NCI-H2171 (cell line): ENCODE measurements at regions not wholly inside any gene's neighbourhood (a gene's known extent, or its start where the extent isn't known, plus 50 kb on each side); places are given as distances from the start of the nearest gene placed in this dataset.
A peak's percentile ranks its signal among the peaks of the same experiment; 100 is the strongest.
"Not testable (repeated sequence)": the region's sequence is repeated elsewhere in the genome, so short reads cannot be mapped to it uniquely, and the experiment has no call there.

ENCODE experiments used
- DNase-seq: peaks from one replicate; lab custom pipeline; 2025; lab: John Stamatoyannopoulos, UW

DNA sequence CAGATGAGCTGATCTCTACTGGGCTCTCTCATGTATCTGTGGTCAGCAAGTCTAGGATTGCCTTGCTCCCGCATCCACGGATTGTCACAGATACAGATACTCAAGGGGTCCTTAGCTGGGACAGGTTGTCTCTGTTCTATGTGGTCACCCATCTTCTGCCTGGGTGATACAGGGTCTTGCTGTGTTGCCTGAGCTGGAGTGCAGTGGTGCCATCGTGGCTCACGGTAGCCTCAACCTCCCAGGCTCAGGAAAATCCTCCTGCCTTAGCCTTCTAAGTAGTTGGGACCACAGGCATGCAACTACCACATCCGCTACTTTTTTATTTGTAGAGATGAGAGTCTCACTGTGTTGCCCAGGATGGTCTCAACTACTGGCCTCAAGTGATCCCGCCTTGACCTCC is 72.5 kb upstream of the ZNF217 start:
- no peak for DNase-seq

DNA sequence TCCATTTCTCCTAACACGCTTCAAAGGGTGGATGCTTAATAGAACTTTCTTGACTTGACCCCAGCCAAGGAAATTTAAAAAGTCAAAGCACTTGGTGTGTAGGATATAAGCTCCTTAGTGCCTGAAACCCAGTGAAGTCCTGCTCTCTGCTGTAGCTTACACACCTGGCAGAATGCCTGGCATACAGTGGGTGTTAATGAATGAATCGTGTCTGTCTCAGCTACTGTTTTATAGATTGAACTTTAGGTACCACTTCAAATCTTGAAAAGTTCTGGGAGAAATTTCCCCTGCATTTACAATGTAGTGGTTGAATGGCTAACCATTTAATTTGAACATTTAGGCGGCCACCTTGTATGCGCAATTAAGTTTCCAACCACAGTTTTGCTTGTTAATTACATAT is 70.5 kb upstream of the ZNF217 start:
- DNase-seq, result peak; percentile 34

DNA sequence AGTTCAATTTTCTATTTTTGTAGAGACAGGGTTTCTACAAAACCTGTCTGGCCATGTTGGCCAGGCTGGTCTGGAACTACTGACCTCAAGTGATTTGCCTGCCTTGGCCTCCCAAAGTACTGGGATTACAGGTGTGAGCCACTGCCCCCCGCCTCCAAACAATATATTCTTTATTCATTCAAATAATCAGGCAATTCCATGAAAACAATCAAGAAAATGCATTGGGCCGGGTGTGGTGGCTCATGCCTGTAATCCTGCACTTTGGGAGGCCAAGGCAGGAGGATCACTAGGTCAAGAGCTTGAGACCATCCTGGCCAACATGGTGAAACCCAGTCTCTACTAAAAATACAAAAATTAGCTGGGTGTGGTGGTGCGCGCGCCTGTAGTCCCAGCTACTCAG is 69.9 kb upstream of the ZNF217 start:
- not testable (repeated sequence) for DNase-seq

DNA sequence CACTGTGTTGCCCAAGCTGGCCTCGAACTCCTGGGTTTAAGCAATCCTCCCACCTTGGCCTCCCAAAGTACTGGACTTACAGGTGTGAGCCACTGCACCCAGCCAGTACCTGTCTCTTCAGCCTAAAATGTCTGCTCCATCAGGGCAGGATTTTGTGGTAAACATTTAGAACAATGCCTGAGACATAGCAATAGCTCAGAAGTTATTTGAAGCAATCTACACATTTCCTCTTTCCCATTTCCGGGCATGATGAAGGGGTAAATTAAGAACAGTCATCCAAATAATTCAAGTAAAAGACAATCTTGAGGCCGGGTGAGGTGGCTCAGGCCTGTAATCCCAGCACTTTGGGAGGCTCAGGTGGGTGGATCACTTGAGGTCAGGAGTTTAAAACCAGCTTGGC is 69.0 kb upstream of the ZNF217 start:
- no peak for DNase-seq

DNA sequence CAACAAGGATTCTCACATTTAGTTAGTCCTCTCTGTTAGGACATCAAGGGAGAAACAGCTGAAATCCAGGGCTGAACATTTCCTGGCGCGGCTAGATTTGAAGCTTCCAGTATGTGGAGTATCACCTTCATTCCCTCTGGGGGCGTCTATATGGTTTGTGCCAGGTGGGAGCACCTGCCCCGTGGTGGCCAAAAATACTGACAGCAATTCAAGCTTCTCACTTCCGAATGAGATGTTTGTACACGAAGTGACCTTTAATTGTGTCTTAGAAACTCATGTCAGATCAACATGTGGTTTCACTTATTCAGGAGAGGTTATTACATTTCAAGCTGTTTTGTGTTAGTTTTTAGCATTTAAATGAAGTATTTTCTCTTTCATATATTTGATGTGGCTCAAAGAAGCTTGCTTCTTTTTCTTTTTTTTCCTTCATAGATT is 67.3 kb upstream of the ZNF217 start:
- no peak for DNase-seq

DNA sequence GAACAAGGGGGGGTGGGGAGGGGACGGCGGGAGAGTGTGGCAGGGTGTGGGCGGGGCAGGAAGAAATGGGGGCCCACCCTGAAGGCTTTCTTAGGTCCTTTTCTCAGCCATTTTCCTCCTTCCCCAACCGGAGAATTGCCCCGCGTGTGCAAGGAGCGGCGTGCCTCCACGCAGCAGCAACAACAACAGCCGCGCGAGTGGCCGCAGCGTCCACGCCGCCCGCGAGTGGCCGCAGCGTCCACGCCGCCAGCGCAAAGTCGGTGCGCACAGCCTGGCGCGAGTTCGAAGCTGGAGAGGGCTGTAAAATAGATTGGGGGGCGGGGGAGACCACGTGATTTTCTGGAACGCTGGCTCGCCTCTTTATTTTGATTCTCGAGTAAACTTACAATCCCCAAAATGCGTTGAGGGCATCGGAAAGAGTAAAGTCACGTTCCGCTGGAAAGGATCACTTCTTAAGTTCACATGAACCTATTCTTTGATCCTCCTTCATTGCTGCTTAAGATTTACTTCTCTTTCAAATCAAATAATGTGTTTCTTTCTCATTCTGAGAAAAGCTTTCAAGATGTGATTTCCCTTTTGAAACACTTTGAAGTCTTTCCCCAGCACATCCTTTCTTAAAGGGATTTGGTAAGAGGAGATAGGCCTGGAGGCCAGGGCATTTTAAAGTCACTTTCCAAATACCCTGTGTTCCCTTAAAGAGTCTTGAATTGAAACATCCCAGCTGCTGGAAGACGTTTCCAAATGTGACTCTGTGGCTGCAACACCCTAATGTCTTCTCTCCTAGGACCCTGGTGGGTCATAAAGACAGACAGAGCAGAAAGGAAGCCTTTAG is 66.7 kb upstream of the ZNF217 start:
- no peak for DNase-seq

DNA sequence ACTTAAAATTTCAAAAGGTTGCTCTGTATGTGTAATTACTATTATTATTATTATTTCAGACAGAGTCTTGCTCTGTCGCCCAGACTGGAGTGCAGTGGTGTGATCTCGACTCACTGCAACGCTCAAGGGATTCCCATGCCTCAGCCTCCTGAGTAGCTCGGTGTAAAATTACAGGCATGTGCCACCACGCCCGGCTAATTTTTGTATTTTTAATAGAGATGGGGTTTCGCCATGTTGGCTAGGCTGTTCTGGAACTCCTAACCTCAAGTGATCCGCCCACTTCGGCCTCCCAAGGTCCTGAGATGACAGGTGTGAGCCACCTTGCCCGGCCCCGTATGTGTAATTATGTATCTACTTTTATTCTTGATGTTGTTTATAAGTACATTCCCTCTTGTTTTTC is 65.3 kb upstream of the ZNF217 start:
- peak; percentile 79 for DNase-seq

DNA sequence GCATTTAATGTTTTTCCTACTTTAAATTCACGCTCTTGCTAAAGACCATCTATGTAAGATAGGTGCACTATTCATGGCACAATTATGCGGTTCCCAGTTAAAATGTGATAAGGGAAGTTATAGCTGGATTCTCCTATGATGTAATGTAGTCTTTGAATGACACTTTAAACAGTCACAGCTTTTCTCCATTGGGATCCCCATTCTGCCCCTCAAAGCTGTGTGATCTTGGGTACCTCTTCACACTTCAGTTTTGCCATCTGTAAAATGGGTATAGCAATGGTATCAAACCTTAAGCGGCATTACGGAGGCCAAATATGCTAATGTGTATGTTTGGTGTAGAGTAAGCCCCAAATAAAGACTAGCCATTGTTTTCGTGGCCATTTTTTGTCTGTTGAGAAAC is 64.7 kb upstream of the ZNF217 start:
- DNase-seq, result no peak

DNA sequence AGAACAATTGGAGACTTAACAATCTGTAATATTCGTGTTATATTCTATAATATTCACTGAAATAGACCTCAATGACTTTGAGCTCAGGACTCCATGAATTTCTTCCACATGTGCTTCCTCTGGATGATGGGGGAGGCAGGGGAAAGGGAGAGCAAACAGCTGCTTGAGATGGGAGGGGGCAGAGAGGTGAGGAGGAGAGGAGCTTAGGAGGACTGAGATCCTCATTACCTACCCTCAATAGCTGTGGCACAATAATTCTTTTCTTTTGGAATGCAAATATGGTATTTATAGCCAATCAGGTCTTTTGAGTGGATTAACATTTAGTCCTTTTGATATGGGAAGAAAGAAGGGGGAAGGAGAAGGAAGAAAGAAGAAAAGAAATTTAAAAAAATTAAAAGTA is 64.1 kb upstream of the ZNF217 start:
- DNase-seq, result no peak

DNA sequence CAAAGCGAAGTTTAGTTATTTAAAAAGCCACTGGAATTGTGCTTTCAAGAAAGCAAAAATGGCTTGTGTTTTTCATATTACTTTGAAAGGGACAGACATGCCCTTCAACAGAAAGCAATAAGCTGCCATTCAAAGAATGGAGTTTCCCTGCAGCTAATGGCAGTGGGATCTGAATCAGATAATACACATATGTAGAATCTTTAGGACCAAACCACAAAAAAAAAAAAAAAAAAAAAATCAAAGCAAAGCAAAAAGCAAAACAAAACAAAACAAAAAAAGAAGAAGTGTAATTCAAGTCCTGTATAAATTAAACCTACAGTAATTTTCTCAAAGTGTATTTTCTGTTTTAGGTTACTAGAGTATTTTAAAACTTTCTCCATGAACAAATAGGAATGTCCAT is 63.6 kb upstream of the ZNF217 start:
- no peak for DNase-seq

DNA sequence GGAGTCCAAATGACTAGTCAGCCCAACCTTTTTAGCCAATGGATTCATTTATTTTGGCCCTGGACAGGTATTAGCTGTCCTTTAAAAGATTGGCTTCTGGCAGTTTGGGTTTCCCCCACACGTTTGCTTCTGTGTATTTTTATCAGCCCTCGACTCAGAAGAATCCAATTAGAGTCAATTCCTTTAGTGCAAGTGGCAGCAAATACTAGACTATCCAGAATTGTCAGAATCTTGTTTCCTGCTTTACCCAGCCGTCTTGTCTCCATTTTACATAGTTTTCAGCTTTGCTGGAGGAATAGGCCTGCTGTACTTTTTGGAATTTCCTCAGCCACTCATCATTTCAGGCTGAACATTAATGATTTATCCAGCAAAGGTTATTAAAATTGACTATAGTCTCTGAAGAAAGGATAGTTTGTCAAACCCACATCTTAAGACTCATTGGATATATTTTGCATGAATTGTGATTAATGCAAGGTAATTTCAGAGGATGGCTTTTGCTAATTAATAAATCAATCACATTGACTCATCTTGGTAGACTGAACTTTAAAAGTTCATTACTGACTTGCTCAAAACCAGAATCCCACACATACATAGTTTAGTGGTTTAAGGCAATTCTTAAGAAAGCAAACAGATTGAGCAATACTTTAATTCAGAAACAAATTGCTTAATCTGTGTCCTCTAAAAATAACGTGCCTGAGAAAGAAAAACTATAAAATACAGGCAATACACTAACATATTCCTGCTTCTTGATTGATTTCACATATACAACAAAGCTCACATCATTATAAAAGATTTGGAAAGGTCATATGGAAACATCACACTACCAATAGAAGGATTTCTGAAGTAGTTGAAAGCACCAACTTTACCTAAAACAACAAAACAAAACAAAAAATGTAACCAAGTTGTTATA is 62.9 kb upstream of the ZNF217 start:
- no peak for DNase-seq

DNA sequence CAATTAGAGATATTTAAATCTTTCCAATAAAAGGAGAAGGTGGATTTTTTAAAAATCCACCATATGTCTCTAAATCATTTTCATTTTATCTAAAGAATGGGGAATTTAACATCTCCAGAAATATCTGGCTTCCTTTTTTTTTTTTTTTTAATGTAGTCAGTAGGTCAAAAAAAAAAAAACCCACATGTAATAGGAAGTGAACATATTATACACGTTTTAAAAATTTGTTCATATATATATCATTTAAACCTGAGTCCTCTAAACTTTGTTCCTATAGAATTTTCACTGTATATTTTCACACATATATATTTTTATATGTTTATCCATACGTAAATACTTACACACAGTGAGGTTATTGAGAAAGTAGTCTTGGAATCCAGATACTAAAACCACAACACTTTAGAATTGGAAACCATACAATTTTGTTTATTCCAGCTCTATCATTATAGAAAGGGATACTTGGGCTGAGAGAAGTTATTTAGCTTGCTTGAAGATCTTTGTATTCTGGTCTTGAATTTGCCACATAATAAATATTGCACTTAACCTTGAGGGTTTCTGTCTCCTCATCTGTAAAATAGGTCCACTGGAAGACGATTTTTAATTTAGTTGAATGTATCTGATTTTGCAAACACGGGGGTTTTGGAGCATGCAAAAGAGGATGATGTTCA is 62.1 kb upstream of the ZNF217 start:
- DNase-seq, result no peak

DNA sequence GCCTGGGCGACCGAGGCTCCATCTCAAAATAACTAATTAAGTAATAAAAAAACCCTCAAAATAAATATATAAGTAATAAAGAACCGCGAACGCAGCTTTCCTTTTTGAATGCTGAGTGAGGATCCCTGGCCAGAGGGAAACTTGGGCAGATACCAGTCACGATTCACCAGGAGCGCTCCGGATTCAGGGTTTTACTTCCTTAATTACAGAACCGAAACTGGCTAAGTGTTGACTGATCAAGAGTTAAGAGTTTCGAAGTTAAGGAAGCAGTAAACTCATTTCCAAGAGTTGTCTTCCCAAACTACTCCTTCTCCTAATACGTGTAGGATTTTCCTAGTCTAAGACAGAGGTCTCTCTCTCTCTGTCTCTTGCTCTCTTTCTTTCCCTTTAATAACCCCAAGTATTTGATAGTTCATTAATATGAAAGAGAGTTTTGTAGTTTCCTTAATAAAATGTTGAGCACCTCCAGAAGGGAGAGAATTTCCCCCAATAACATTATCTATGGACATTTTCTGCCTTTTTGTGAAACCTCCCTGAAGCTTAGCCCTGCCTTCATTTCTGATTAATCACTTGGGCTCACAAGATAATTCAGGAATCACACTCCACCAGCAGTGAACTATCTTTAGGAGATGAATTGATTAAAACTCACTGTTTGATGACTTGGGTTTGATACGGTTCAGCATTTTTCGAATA is 61.4 kb upstream of the ZNF217 start:
- no peak for DNase-seq

DNA sequence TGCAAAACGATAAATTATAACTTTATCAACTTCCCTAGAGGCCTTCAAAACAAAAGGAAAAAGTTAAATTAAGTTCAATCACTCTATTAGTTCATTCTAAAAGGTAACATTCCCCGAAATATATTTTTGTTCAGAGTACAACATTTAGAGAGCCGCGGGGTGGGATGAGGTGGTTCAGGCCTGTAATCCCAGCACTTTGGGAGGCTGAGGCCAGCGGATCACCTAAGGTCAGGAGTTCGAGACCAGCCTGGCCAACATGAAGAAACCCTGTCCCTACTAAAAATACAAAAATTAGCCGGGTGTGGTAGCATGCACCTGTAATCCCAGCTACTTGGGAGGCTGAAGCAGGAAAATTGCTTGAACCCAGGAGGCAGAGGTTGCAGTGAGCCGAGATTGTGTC is 60.9 kb upstream of the ZNF217 start:
- DNase-seq, result not testable (repeated sequence)

DNA sequence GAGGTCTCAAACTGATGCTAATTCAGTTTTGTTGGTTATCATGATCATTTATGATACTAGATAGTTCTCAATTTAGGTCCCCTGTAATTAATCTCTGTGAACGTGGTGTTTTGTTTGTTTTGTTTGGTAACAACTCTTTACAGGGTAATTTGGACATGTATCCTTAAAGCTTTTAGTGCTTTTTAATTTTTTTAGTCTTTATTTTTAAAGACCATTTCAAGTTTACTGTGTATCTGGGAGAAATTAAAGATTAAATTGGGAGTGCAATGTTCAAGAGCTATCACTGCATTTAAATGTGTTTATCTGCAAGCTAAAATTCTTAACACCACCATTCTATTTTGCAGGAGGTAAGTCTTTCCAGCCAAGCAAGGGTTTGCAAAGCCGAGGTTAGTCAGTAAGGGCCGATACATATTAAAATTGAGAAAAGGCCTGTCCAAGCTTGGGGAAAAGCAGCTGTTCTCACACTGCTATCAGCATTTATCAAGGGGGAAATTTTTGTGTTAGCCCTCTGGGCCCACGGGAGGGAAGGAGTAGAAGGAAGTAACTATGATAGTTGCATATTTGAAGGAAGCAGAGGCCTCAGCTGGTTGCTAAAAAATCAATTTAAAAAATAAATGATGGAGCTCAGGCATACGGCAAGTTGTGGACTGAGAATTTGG is 59.3 kb upstream of the ZNF217 start:
- DNase-seq, result no peak

DNA sequence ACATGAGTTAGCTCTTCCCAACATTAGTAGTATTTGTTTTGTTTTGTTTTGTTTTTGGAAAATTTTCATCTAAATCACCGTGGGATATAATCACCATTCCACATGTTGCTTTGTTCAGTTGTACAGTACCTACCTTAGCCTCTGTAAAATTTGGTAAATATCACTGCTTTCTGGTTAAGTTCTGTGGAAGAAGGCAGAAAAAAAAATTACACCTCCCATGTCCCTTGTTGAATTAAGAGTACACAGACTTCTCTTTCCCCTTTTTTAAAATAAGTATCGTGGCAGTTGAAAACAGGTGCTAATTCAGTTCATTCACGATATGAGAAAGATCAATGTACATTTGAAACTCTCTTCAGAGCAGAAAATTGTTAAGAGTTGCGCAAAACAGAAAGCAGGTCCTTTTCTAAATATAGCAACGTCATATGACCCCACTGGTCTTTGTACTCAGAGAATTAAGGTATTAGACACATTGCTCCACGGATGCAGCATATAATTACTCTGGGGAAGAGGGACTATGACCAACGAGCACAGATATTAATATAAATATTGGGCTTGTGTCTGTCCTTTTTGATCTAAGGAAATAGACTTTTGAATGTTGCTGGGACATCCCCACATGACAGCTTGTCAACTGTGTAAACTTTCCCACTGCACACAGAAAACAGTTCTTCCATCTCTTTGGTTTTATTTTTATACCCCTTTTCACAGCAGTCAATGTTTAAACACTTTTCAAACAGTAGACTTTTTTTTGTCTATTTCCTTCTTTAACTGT is 58.6 kb upstream of the ZNF217 start:
- no peak for DNase-seq

DNA sequence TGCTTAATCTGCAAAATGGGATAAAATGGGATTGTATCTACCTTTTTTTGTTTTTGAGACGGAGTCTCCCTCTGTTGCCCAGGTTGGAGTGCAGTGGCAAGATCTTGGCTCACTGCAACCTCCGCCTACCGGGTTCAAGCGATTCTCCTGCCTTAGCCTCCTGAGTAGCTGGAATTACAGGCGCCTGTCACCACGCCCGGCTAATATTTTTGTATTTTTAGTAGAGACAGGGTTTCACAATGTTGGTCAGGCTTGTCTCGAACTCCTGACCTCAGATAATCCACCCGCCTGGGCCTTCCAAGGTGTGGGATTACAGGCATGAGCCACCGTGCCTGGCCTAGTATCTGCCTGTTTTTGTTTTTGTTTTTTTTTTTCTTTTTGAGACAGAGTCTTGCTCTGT is 55.9 kb upstream of the ZNF217 start:
- DNase-seq, result not testable (repeated sequence)

DNA sequence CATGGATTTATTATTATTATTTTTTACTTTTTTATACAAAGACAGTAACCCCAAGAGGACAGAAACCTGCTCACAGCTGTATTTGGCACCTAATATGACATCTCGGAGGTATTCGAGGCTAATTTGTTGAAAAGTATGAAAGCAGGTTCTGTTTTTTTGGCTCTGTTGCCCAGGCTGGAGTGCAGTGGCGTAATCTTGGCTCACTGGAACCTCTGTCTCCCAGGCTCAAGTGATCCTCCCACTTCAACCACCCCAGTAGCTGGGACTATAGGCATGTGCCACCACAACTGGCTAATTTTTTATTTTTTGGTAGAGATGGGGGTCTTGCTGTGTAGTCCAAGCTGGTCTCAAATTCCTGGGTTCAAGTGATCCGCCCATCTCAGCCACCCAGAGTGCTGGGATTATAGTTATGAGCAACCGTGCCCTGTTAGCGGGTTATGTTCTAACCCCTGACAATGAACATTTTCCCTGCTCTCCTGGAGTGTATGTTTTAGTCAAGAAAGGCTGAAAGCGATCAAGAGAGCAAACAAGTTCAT is 53.7 kb upstream of the ZNF217 start:
- no peak for DNase-seq

DNA sequence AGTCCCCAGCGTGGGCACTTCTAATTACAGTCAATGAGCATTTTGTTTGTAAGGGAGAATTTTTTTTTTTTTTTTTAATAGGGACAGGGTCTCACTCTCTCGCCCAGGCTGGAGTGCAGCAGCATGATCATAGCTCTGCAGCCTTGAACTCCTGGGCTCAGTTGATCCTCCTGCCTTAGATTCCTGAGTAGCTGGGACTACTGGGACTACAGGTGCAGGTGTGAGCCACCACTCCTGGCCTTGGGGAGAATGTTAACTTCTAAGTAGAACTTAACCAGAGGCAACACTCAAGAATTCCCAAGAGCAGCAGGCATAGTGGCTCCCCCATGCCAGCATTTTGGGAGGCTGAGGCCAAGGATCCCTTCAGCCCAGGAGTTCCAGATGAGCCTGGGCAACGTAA is 52.9 kb upstream of the ZNF217 start:
- DNase-seq, result no peak

DNA sequence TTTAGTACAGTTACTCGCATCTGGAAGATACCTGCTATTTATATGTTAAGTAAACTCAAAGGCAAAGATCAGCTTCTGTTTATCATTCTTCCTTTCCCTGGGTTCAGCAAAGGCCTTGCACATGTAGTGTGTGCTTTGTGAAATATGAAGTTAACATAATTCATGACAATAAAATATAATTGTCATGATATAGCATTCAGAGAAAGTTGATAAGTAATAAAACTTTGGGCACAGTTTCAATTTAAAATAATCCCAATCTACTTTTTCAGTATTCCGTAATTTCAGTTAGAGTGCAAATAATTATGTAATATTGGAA is 51.9 kb upstream of the ZNF217 start:
- DNase-seq, result no peak

DNA sequence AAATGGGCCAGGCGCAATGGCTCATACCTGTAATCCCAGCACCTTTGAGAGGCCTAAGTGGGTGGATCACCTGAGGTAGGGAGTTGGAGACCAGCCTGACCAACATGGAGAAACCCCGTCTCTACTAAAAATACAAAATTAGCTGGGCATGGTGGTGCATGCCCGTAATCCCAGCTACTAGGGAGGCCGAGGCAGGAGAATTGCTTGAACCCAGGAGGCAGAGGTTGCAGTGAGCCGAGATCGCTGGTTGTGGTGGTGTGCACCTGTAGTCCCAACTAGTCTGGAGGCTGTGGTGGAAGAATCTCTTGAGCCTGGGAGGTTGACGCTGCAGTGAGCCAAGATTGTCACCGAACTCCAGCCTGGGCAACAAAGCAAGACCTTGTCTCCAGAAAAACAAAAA is 50.5 kb upstream of the ZNF217 start:
- not testable (repeated sequence) for DNase-seq
